H1 (cell line): ENCODE measurements at regions not wholly inside any gene's neighbourhood (a gene's known extent, or its start where the extent isn't known, plus 50 kb on each side); places are given as distances from the start of the nearest gene placed in this dataset.

Experiments
- ATF3 ChIP-seq: IDR thresholded peaks from 2 replicates; pipeline ENCODE4 v1.6.1; 2011; ENCODE audit warnings: low read depth, mild to moderate bottlenecking, low read length; ENCODE audit not compliant: insufficient read depth
- CBX5 ChIP-seq: fragments of 300-800, 300-1000 bp; sonication (generic); IDR thresholded peaks from 2 replicates; pipeline ENCODE4 v1.7.1; 2016; ENCODE audit warnings: antibody characterized with exemption, low read length, low read depth
- CEBPB ChIP-seq: IDR thresholded peaks from 2 replicates; pipeline ENCODE4 v1.6.1; 2012; ENCODE audit warnings: low read depth, low read length
- CHD2 ChIP-seq: IDR thresholded peaks from 2 replicates; pipeline ENCODE4 v1.6.1; 2012; ENCODE audit warnings: low read length, improper control_type of control experiment
- EZH2 ChIP-seq: fragments of 200-600 bp; sonication (generic); IDR thresholded peaks from 2 replicates; pipeline ENCODE4 v1.7.1; 2012; ENCODE audit warnings: low read depth, mild to moderate bottlenecking, moderate library complexity, low read length, inconsistent platforms; ENCODE audit not compliant: severe bottlenecking
- HDAC2 ChIP-seq, 2 experiments: fragments of 300-600 bp in 1 of 2; sonication (generic) in 1 of 2; IDR thresholded peaks; 2 replicates each; pipeline ENCODE4 v1.6.1; 2011 to 2012; ENCODE audit warnings: low read depth in 2 of 2, low read length in 2 of 2, mild to moderate bottlenecking in 2 of 2, moderate library complexity in 2 of 2, borderline replicate concordance in 1 of 2, inconsistent platforms in 1 of 2
- JUN ChIP-seq: IDR thresholded peaks from 2 replicates; pipeline ENCODE4 v1.6.1; 2011; ENCODE audit warnings: low read depth, mild to moderate bottlenecking, improper control_type of control experiment, low read length
- JUND ChIP-seq: IDR thresholded peaks from 2 replicates; pipeline ENCODE4 v1.6.1; 2011; ENCODE audit warnings: mild to moderate bottlenecking, improper control_type of control experiment, low read length
- MAFK ChIP-seq: IDR thresholded peaks from 2 replicates; pipeline ENCODE4 v1.6.1; 2012; ENCODE audit warnings: low read depth, mild to moderate bottlenecking, improper control_type of control experiment, low read length
- POLR2A ChIP-seq, 2 experiments: IDR thresholded peaks; 1 replicate in 1 of 2; 2 replicates in 1 of 2; pipeline ENCODE4 v1.6.1; 2011; ENCODE audit warnings: low read depth in 2 of 2, low read length in 2 of 2, mild to moderate bottlenecking in 2 of 2; ENCODE audit errors: control extremely low read depth in 1 of 2
- TAF1 ChIP-seq: IDR thresholded peaks from 2 replicates; pipeline ENCODE4 v1.6.1; 2011; ENCODE audit warnings: mild to moderate bottlenecking, low read depth, low read length
- ZNF274 ChIP-seq: IDR thresholded peaks from 2 replicates; pipeline ENCODE4 v1.7.0; 2012; ENCODE audit warnings: low read length, borderline replicate concordance; ENCODE audit errors: extremely low read depth
- TF ChIP-seq, protein P1 (sequence below), 3 experiments: IDR thresholded peaks; 1 replicate in 2 of 3; 2 replicates in 1 of 3; pipeline versions ENCODE4 v1.5.1 to v1.6.1; 2011; ENCODE audit warnings: low read length in 3 of 3, mild to moderate bottlenecking in 3 of 3, inconsistent platforms in 2 of 3, low read depth in 1 of 3, moderate library complexity in 1 of 3; ENCODE audit not compliant: insufficient read depth in 1 of 3; ENCODE audit errors: control extremely low read depth in 1 of 3
- TF ChIP-seq, protein P2 (sequence below): IDR thresholded peaks from 2 replicates; pipeline ENCODE4 v1.6.1; 2012; ENCODE audit warnings: inconsistent platforms

DNA sequence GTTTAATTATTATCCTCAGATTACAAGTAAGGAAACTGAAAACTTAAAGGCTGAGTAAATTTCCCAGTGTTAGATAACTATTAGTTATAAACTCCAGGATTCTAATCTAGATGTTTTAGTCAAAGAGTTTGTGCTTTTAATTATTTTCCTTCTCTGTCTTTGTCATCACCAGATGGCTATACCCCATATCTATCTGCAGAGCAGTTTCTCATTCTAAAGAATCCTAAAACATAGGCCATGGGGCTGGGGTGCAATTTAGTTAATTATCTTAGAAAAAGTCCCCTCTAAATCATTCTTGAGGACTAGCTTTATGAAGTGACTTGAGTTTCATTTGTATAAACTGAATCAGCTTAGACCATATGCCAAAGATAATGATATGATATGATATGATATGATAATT is 556.3 kb upstream of the ANO5 start:
- TF ChIP-seq JUN (no peak), TAF1 (no peak), CHD2 (no peak), CEBPB (no peak), HDAC2 (IDR thresholded peaks at IDR 0.05; ENCODE audit: borderline replicate concordance in 1 of 2, low read depth in 2 of 2, low read length in 2 of 2) (no peak), CBX5 (no peak), ATF3 (no peak), ZNF274 (no peak), EZH2 (no peak), POLR2A (IDR thresholded peaks at IDR 0.05; ENCODE audit: control extremely low read depth in 1 of 2, low read depth in 2 of 2, low read length in 2 of 2) (no peak), JUND (no peak), MAFK (no peak)
- TF ChIP-seq, protein P1, sequence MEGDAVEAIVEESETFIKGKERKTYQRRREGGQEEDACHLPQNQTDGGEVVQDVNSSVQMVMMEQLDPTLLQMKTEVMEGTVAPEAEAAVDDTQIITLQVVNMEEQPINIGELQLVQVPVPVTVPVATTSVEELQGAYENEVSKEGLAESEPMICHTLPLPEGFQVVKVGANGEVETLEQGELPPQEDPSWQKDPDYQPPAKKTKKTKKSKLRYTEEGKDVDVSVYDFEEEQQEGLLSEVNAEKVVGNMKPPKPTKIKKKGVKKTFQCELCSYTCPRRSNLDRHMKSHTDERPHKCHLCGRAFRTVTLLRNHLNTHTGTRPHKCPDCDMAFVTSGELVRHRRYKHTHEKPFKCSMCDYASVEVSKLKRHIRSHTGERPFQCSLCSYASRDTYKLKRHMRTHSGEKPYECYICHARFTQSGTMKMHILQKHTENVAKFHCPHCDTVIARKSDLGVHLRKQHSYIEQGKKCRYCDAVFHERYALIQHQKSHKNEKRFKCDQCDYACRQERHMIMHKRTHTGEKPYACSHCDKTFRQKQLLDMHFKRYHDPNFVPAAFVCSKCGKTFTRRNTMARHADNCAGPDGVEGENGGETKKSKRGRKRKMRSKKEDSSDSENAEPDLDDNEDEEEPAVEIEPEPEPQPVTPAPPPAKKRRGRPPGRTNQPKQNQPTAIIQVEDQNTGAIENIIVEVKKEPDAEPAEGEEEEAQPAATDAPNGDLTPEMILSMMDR (IDR thresholded peaks at IDR 0.05; ENCODE audit: control extremely low read depth in 1 of 3, insufficient read depth in 1 of 3, low read depth in 1 of 3, low read length in 3 of 3): no peak
- TF ChIP-seq, protein P2, sequence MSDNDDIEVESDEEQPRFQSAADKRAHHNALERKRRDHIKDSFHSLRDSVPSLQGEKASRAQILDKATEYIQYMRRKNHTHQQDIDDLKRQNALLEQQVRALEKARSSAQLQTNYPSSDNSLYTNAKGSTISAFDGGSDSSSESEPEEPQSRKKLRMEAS: no peak
